ENCODE measurements at regions not wholly inside any gene's neighbourhood (a gene's known extent, or its start where the extent isn't known, plus 50 kb on each side); places are given as distances from the start of the nearest gene placed in this dataset.
"Not testable (repeated sequence)": the region's sequence is repeated elsewhere in the genome, so short reads cannot be mapped to it uniquely, and the experiment has no call there.

GRCh38 chr11:80937842-80938241 lies 1497.0 kb upstream of the TENM4 start:
- DNase-seq (ENCODE audit: low spot score): no peak

- DNase-seq (ENCODE audit: low spot score): no peak
These were observed 1489.2 kb upstream of the TENM4 start for GRCh38 chr11:80930038-80930437.

GRCh38 chr11:80929031-80929805 lies 1488.4 kb upstream of the TENM4 start:
- DNase-seq (ENCODE audit: low spot score): no peak

GRCh38 chr11:80925321-80925720 lies 1484.5 kb upstream of the TENM4 start:
- DNase-seq (ENCODE audit: low spot score): no peak

- DNase-seq (ENCODE audit: low spot score): not testable (repeated sequence)
These were observed 1480.5 kb upstream of the TENM4 start for GRCh38 chr11:80921310-80921709.

GRCh38 chr11:80916173-80916798 lies 1475.5 kb upstream of the TENM4 start:
- DNase-seq (ENCODE audit: low spot score): no peak

GRCh38 chr11:80914311-80914710 lies 1473.5 kb upstream of the TENM4 start:
- no peak for DNase-seq (ENCODE audit: low spot score)

GRCh38 chr11:80911666-80912065 lies 1470.8 kb upstream of the TENM4 start:
- no peak for DNase-seq (ENCODE audit: low spot score)

GRCh38 chr11:80900265-80900664 lies 1459.4 kb upstream of the TENM4 start:
- no peak for DNase-seq (ENCODE audit: low spot score)

GRCh38 chr11:80899381-80899780 lies 1458.6 kb upstream of the TENM4 start:
- DNase-seq (ENCODE audit: low spot score): no peak

GRCh38 chr11:80898910-80899309 lies 1458.1 kb upstream of the TENM4 start:
- no peak for DNase-seq (ENCODE audit: low spot score)

GRCh38 chr11:80886684-80887083 lies 1445.9 kb upstream of the TENM4 start:
- DNase-seq (ENCODE audit: low spot score): no peak

- no peak for DNase-seq (ENCODE audit: low spot score)
These were observed 1432.6 kb upstream of the TENM4 start for GRCh38 chr11:80873310-80873999.

GRCh38 chr11:80872116-80872728 lies 1431.4 kb upstream of the TENM4 start:
- DNase-seq (ENCODE audit: low spot score): no peak

- no peak for DNase-seq (ENCODE audit: low spot score)
These were observed 1428.0 kb upstream of the TENM4 start for GRCh38 chr11:80868831-80869230.

- no peak for DNase-seq (ENCODE audit: low spot score)
These were observed 1421.2 kb upstream of the TENM4 start for GRCh38 chr11:80862011-80862410.

GRCh38 chr11:80861193-80861592 lies 1420.4 kb upstream of the TENM4 start:
- DNase-seq (ENCODE audit: low spot score): no peak

GRCh38 chr11:80860632-80861031 lies 1419.8 kb upstream of the TENM4 start:
- no peak for DNase-seq (ENCODE audit: low spot score)

- no peak for DNase-seq (ENCODE audit: low spot score)
These were observed 1415.2 kb upstream of the TENM4 start for GRCh38 chr11:80856066-80856465.

GRCh38 chr11:80855426-80855825 lies 1414.6 kb upstream of the TENM4 start:
- DNase-seq (ENCODE audit: low spot score): no peak

- no peak for DNase-seq (ENCODE audit: low spot score)
These were observed 1408.4 kb upstream of the TENM4 start for GRCh38 chr11:80849253-80849652.

- no peak for DNase-seq (ENCODE audit: low spot score)
These were observed 1406.1 kb upstream of the TENM4 start for GRCh38 chr11:80846979-80847378.

GRCh38 chr11:80846442-80846841 lies 1405.6 kb upstream of the TENM4 start:
- DNase-seq (ENCODE audit: low spot score): no peak

Measured in HuH-7 (cell line).